ENCODE measurements at regions not wholly inside any gene's neighbourhood (a gene's known extent, or its start where the extent isn't known, plus 50 kb on each side); places are given as distances from the start of the nearest gene placed in this dataset.

DNA sequence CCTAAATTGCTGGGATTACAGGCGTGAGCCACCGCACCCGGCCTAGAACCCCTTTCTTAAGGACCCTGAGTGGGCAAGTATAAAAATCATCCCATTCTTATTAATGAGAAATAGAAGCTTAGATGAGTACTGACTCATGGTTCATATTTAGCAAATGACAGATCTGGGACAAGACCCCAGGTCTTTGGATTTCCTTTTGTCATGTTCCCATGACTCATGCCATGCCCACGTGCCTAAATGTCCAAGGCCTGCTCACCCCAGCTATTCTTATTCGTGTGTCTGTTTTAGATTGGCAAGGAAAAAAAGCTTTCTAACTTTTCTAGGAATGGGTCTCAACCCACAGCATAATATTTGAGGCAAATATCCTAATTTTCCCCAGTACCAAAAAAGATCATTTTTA is 57.7 kb upstream of the RPS23 start:
- DNase-seq (ENCODE audit: low spot score): no peak

DNA sequence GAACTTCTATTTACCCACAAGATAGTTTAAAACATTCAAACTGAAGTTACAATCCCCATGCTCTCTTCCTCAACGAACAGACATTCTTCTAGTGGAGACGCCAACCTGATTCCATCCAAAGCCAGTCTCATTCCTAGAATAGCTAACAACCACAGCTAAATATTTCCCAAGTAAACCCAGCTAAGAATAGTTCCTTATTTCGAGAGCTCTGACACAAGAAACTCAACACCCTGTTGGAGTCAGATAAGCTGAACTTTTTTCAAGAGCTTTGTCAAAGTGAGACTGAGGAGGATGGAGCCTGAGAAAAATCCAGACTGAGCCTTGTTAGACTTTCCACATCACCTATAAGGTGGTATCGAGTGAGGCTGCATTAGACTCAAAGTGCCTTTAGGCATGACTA is 56.7 kb upstream of the RPS23 start:
- DNase-seq (ENCODE audit: low spot score): no peak

GRCh38 chr5:82334085-82334692 is 56.0 kb upstream of the RPS23 start:
- DNase-seq (ENCODE audit: low spot score): no peak

- no peak for DNase-seq (ENCODE audit: low spot score)
These were observed 54.9 kb upstream of the RPS23 start for GRCh38 chr5:82332886-82333615.

DNA sequence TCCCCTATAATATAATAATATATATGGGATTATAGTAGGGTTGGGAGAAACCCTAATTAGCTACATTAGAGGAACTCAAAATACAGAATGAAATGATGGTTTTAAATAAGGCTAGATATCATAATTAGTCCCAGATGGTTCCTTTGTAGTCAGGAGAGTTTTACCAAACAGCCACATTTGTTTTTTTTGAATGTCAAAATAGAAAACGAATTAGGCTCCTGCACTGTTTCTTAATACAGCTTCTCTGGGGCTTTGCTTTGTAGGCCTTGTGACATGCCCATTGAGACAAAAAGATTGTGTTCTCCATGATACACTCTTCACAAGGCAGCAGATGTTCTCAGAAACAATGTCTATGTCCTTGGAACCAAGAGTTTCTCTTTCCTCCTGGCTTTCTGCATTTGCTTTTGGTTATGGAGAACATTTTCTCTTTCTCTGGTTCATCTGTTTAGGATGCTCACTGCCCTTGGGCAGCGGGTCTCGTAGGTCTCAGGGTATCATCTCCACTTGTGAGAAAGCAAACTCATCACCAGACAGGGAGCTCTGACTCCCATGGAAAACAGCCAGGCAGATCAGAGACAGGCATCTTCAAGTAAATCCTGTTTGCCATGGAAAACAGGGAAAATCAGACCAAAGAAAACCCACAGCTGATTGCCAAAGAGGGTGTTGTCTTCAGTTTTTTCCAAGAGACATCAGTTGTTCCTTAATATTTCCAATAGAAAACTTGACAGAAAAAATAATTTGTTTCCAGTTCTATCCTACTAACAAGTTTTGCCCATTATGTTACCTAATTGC is 54.1 kb upstream of the RPS23 start:
- DNase-seq (ENCODE audit: low spot score): no peak

DNA sequence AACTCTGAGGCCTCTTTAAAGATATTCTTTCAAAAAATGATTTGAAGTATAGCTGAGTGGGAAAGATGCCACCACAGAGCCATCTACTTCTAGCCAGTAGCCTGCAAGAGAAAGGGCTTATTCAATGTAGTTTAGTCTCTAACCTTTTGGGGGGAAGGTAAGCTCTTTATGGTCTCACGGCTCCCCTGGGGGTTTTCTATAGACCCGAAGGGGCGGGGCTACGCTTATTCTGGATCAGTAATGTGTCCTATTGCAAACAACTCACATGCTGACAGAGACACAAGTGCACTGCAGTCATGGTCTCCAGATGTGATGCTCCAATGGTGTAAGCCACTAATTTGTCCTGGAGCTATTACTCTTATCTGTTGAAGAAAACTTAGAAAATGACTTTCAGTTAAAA is 53.4 kb upstream of the RPS23 start:
- DNase-seq (ENCODE audit: low spot score): no peak

- DNase-seq (ENCODE audit: low spot score): no peak
These were observed 52.5 kb upstream of the RPS23 start for GRCh38 chr5:82330530-82331270.

GRCh38 chr5:82329393-82329792 is 51.2 kb upstream of the RPS23 start:
- no peak for DNase-seq (ENCODE audit: low spot score)

Data from pons (tissue), 1 donor.